AG04449 (cell line): ENCODE measurements at regions not wholly inside any gene's neighbourhood (a gene's known extent, or its start where the extent isn't known, plus 50 kb on each side); places are given as distances from the start of the nearest gene placed in this dataset.
A peak's percentile ranks its signal among the peaks of the same experiment; 100 is the strongest.
"Not testable (repeated sequence)": the region's sequence is repeated elsewhere in the genome, so short reads cannot be mapped to it uniquely, and the experiment has no call there.

Source experiments
- CTCF ChIA-PET: fragments of 350-600 bp; formaldehyde crosslinking; extraction: SDS; loops from one replicate; lab custom pipeline; 2021; ENCODE audit warnings: antibody characterized with exemption; lab: Yijun Ruan, JAX
- POLR2A ChIA-PET: fragments of 400-600, 350-600 bp; formaldehyde crosslinking; extraction: SDS; loops from one replicate; lab custom pipeline; 2020; ENCODE audit warnings: antibody characterized with exemption, inconsistent platforms; lab: Yijun Ruan, JAX
- DNase-seq: peaks from one replicate; pipeline ENCODE4 v3.0.0-alpha.2; 2010; ENCODE audit warnings: low read depth, low spot score
- H3K4me3 ChIP-seq: 2 replicates; pipeline ENCODE4 v1.5.1; 2011; ENCODE audit warnings: low read depth, mild to moderate bottlenecking, control low read depth, low read length
- TF ChIP-seq, protein P1 (sequence below): IDR thresholded peaks from one replicate; pipeline ENCODE4 v1.5.1; 2011; ENCODE audit warnings: mild to moderate bottlenecking, moderate library complexity, low read length, control low read depth, inconsistent platforms; ENCODE audit not compliant: insufficient read depth; ENCODE audit errors: missing control alignments

DNA sequence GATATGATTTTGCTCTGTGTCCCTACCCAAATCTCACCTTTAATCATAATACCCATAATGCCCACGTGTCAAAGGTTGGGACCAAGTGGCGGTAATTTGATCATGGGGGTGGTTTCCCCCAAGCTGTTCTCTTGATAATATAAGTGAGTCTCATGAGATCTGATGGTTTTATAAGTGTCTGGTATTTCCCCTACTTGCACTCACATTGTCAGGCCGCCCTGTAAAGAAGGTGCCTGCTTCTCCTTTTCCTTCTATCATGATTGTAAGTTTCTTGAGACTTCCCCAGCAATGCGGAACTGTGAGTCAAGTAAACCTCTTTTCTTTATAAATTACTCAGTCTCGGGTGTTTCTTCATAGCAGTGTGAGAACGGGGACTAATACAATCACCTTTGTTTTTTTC is 279.8 kb downstream of the ARPP21 start:
- TF ChIP-seq, protein P1, sequence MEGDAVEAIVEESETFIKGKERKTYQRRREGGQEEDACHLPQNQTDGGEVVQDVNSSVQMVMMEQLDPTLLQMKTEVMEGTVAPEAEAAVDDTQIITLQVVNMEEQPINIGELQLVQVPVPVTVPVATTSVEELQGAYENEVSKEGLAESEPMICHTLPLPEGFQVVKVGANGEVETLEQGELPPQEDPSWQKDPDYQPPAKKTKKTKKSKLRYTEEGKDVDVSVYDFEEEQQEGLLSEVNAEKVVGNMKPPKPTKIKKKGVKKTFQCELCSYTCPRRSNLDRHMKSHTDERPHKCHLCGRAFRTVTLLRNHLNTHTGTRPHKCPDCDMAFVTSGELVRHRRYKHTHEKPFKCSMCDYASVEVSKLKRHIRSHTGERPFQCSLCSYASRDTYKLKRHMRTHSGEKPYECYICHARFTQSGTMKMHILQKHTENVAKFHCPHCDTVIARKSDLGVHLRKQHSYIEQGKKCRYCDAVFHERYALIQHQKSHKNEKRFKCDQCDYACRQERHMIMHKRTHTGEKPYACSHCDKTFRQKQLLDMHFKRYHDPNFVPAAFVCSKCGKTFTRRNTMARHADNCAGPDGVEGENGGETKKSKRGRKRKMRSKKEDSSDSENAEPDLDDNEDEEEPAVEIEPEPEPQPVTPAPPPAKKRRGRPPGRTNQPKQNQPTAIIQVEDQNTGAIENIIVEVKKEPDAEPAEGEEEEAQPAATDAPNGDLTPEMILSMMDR = no peak
- POLR2A ChIA-PET = no interaction called here
- no peak overlapping the region for H3K4me3 ChIP-seq
- CTCF ChIA-PET = no interaction called here
- DNase-seq = no peak

DNA sequence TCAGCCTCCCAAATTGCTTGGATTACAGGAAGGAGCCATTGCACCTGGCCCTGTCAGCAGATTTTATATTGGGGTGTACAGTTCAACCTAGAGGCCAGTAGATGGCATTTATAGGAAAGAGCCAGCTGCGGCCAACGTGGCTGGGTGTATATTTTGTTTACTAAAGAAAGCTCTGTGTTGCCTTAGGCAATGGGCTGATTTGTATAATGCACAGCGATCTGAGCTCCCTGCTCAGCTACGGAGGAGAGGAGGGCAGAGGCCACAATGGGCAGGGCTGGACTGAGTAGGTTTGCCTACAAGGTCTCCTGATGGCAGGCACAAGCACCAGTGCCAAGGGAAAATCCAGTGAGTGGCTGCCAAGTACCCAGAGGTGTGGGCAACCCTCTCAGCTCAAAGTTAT is 282.4 kb downstream of the ARPP21 start:
- no peak overlapping the region for H3K4me3 ChIP-seq
- ChIA-PET POLR2A (no interaction called here), CTCF (no interaction called here)
- TF ChIP-seq, protein P1 = no peak
- no peak for DNase-seq

DNA sequence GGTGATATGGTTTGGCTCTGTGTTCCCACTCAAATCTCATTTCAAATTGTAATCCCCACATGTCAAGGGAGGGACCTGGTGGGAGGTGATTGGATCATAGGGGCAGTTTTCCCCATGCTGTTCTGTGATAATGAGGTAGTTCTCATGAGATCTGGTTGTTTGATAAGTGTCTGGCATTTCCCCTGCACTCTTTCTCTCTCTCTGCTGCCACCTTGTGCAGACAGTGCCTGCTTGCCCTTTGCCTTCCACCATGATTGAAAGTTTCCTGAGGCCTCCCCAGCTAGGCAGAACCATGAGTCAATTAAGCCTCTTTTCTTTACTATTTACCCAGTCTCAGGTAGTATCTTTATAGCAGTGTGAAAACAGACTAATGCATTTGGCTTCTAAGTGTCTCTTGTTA is 284.7 kb downstream of the ARPP21 start:
- CTCF ChIA-PET = interaction anchor here (1.1 to 1.5 kb wide), 2 partner anchors 9 to 15 kb away, joined by 3 to 4 read pairs; no protein-coding TSS in a partner anchor
- TF ChIP-seq, protein P1 = peak; percentile 17
- POLR2A ChIA-PET, H3K4me3 ChIP-seq, DNase-seq: not testable (repeated sequence)

DNA sequence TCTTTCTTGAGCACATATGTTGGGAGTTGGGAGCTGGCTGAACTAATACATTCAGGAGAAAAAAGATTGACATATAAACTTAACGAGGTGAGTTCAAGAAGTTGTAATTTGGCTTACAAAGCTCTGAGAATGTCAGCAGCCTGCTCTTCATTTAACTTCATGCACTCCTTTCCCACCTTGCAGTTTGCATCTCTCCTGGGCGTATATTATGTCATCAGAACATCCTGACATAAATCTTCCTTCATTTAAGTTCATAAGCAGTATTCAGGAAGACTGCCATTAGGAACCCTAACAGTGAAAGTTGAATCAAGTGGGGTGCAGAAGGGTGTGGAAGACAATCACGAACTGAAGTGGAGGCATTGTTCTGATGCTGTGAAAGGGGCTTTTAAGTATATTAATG is 288.1 kb downstream of the ARPP21 start:
- ChIA-PET POLR2A (no interaction called here), CTCF (interaction anchor here (2.1 kb wide), 1 partner anchor 19 kb away, joined by 4 read pairs; no protein-coding TSS in a partner anchor)
- TF ChIP-seq, protein P1 = no peak

DNA sequence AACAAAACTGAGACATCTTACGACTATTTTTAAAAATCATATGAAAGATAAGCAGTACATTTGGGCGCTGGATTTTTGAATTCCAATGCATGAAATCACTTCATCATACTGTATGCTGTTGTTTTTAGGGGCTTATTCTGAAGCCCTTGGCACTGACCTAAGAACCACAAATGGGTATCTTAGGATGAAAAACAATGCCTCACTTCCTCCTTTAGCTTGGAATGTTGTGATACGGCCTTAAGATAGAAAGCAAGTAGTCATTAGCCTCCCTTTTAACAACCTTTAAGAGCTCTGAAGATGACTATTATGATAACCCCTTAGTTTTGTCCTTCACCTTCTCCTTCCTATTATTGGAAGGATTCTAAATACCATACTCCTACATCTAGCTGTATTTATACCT is 289.8 kb downstream of the ARPP21 start:
- CTCF ChIA-PET = interaction anchor here (2.1 kb wide), 1 partner anchor 21 kb away, joined by 4 read pairs; no protein-coding TSS in a partner anchor
- TF ChIP-seq, protein P1 = no peak
- H3K4me3 ChIP-seq = no peak overlapping the region
- POLR2A ChIA-PET = no interaction called here
- no peak for DNase-seq

More for the DNA sequence above, 288.1 kb downstream of the ARPP21 start:
- H3K4me3 ChIP-seq = no peak overlapping the region
- DNase-seq = no peak

DNA sequence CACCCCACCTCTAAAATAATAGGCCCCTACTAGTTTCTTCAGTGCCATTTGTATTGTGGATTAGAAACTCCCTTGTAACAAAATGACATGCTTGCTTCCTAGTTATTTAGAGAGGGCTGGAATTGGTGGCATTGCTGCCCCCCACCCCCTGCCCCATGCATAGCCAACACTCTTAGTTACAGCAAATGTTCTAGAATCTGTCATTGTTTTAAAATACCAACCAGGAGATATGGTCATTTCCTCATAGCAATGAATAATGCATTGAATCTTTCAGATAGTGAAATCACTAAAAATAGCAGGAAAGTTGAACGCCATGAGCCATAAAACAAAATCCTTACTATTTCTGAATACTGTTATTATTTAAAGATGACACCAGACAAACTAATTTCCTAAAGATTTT is 292.5 kb downstream of the ARPP21 start:
- TF ChIP-seq, protein P1 = no peak
- POLR2A ChIA-PET = no interaction called here
- no peak overlapping the region for H3K4me3 ChIP-seq
- CTCF ChIA-PET = no interaction called here
- DNase-seq = no peak
